HCT116 (cell line): ENCODE measurements at regions not wholly inside any gene's neighbourhood (a gene's known extent, or its start where the extent isn't known, plus 50 kb on each side); places are given as distances from the start of the nearest gene placed in this dataset.

Experiments used
- POLR2A ChIP-seq: IDR thresholded peaks from 2 replicates; pipeline ENCODE4 v1.7.0; 2011; ENCODE audit warnings: borderline replicate concordance; ENCODE audit not compliant: insufficient read depth, insufficient read length; ENCODE audit errors: extremely low read depth
- TF ChIP-seq, protein P1 (sequence below): IDR thresholded peaks from 2 replicates; pipeline ENCODE4 v1.6.1; 2012
- TF ChIP-seq, protein P2 (sequence below), 3 experiments: fragments of 200-600 bp in 1 of 3; sonication (generic) in 1 of 3; IDR thresholded peaks in 2 of 3; conservative IDR thresholded peaks in 1 of 3; 2 replicates each; pipeline ENCODE4 v1.5.1; 2012 to 2017; ENCODE audit warnings: low read depth in 2 of 3, low read length in 2 of 3, antibody characterized with exemption in 1 of 3, borderline replicate concordance in 1 of 3, control low read depth in 1 of 3, mild to moderate bottlenecking in 1 of 3, mixed read lengths in 1 of 3, mixed run types in 1 of 3, moderate library complexity in 1 of 3; ENCODE audit not compliant: insufficient read depth in 1 of 3

DNA sequence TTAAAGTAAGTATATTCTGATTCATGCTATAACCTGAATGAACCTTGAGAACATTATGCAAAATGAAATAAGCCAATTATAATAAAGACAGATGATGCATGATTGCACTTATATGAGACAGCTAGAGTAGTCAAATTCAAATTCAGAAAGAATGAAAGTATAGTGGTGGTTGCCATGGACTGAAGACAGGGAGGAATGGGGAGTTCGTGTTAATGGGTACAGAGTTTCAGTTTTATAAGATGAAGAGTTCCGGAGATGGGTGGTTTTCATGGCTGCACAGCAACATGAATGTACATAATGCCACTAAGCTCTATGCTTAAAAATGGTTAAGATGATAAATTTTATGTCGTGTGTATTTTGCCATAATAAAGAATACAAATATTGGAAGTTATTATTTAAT lies 751.2 kb downstream of the TSN start:
- TF ChIP-seq, protein P1, sequence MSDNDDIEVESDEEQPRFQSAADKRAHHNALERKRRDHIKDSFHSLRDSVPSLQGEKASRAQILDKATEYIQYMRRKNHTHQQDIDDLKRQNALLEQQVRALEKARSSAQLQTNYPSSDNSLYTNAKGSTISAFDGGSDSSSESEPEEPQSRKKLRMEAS = no peak
- TF ChIP-seq, protein P2, sequence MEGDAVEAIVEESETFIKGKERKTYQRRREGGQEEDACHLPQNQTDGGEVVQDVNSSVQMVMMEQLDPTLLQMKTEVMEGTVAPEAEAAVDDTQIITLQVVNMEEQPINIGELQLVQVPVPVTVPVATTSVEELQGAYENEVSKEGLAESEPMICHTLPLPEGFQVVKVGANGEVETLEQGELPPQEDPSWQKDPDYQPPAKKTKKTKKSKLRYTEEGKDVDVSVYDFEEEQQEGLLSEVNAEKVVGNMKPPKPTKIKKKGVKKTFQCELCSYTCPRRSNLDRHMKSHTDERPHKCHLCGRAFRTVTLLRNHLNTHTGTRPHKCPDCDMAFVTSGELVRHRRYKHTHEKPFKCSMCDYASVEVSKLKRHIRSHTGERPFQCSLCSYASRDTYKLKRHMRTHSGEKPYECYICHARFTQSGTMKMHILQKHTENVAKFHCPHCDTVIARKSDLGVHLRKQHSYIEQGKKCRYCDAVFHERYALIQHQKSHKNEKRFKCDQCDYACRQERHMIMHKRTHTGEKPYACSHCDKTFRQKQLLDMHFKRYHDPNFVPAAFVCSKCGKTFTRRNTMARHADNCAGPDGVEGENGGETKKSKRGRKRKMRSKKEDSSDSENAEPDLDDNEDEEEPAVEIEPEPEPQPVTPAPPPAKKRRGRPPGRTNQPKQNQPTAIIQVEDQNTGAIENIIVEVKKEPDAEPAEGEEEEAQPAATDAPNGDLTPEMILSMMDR (IDR thresholded peaks at IDR 0.05 in 2 of 3, conservative IDR thresholded peaks at IDR 0.05 in 1 of 3; ENCODE audit: borderline replicate concordance in 1 of 3, insufficient read depth in 1 of 3, low read depth in 2 of 3, low read length in 2 of 3) = no peak
- TF ChIP-seq POLR2A = no peak
